Stimulated activated CD8-positive, alpha-beta memory T cell treated with anti-CD3 and anti-CD28 coated beads, Interleukin-12 subunit alpha, Interleukin-12 subunit beta, amount 100 ng/mL, for 24 hours (primary cell): ENCODE measurements at regions not wholly inside any gene's neighbourhood (a gene's known extent, or its start where the extent isn't known, plus 50 kb on each side); places are given as distances from the start of the nearest gene placed in this dataset.

ENCODE experiments used
- DNase-seq: peaks from one replicate; pipeline ENCODE4 v3.0.0-alpha.2; 2020; ENCODE audit errors: extremely low read depth

DNA sequence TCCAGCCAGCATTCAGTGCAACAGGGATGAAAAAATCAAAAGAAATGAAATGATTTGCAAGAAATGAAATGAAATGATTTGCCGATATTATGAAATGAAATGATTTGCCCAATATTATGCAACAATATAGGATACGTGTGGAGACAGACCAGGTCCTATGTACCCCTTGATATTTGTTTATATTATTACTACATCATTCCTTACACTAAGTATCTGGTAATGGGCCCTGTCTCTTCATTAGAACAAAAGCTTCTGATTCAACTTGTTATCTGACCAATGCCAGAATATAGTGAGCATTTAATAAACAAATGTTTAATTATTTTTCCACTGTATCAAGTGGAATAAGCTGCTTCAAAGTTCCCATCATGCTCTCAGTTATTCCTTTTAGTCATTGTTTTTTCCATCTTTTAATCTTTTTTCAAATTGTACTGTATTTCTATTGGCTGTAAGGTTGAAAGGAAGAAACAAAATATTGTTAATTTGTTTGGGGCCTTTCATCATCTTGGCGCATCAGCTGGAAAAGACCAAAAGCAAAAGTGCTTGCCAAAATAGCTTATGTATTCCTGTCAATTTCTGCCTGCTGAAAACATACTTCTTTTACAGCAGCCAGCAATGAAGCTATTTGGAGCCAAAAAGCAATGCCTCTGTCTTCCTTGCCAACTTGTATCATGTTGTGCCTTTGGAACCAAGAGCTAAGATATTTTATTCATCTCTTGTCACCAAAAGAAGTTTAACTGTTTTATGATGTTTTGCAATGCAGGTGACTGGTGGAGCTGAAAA is 2314.9 kb downstream of the LRRC4C start:
- no peak for DNase-seq

GRCh38 chr11:39139581-39139980 is 2319.9 kb downstream of the LRRC4C start:
- no peak for DNase-seq

GRCh38 chr11:39120890-39121289 is 2338.6 kb downstream of the LRRC4C start:
- no peak for DNase-seq

DNA sequence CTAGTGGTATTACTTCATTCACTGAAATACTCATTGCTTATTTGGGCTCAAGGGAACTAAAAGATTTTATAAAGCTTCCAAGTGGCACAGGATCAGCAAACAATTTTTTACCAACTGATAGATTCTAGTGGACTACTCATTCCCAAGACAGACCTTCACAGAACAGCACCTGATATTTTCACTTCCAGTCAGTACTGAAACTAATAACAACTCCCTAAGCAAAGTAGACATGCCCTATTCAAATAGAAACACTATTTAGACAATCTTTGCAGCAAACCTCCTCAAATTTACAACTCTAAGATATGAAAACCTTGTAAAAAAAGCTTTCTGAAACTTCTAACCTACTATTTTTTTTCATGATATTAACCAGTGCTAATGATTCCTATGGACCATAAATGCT is 2345.8 kb downstream of the LRRC4C start:
- DNase-seq: no peak

DNA sequence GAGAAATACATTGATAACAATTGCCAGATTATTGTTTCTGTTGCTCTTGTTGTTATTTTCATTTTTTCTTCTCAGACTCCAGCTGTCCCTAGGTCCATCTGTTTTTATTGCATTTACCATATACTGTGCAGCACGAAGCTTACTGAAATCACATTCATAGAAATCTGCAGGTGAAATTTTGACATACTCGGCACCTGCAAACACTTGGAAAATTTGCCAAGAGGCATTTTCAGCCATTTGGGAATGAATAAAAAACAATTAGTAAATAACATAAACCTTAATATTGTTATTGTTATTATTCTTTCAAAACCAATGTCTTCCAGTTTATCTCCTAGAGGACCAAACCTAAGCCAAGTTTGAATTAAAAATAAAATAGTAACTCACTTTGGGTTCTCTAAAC is 2357.2 kb downstream of the LRRC4C start:
- DNase-seq: no peak

GRCh38 chr11:39078465-39078864 is 2381.0 kb downstream of the LRRC4C start:
- no peak for DNase-seq

DNA sequence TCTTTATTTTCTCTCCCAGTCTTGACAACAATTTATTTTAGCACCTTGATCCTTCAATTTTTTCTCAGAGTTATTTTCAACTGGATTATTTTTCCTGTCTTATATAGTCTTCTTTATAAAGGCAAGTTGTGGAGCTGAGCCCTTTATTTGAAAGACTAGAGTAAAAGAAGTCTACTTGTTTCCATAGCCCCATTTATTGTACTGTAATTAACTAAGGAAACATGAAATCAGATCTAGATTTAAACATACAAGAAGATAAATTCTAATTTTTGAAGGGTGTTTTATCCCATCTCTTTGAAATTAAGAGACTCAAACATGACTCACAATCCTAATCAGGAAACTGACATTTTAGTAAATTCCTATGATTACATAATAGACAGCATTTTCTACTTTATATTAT is 2421.8 kb downstream of the LRRC4C start:
- no peak for DNase-seq

DNA sequence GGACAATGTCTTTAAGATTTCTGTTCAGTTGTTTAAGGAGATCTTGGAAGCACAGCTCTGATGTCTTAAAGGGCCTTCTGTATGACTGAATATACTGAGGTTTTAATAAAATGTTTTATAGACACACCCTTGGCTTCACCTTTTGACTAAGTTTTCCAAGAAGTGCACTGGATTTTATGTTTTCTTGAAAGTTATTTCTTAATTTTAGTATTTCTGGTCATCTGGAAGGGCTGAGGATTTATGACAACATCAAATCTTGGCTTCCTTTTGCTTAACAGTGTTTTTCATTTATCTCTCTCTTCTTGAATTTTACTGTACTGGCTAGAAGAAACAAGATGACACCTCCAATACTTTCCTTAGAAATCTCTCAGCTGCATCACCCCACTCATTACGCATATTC is 2423.4 kb downstream of the LRRC4C start:
- DNase-seq: no peak

DNA sequence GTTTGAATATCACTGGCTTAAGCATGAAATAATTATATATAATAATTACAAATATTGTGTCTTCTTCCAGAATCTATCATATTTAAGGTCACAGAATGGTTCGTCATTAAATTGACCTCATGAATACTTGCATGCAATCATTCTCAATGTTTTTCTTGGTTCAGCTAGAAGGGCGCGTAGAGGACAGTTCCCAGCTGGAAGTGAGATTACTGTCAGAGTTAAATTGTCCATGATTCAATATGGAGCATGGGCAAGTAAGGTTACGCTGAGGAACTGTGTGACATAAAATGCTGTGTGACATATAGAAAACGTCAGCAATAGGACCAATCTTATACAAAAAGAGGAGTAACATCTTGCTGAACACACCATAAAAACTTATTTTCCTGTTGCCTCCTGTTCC is 2423.5 kb upstream of the RAG2 start:
- DNase-seq: no peak

GRCh38 chr11:39011797-39012196 is 2413.8 kb upstream of the RAG2 start:
- no peak for DNase-seq

- DNase-seq: no peak
These were observed 2392.8 kb upstream of the RAG2 start for GRCh38 chr11:38990841-38991240.

- DNase-seq: no peak
These were observed 2392.1 kb upstream of the RAG2 start for GRCh38 chr11:38990139-38990538.

DNA sequence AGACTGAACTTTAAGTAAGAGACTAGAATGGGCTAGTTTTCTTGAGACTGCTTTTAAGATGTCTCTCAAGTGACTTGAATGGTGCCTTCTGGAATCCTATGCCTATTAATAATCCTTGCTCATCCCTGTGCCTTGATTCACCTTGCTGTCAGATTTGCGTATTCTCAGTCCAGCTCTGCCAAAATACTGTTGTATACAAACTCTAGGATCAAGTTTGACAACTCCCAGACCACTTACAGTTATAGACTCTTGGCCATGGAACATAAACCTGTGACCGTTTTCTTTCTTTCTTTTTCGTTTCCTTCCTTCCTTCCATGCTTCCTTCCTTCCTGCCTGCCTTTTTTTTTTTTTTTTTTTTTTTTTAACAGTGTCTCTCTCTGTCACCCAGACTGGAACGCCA is 2390.9 kb upstream of the RAG2 start:
- no peak for DNase-seq

DNA sequence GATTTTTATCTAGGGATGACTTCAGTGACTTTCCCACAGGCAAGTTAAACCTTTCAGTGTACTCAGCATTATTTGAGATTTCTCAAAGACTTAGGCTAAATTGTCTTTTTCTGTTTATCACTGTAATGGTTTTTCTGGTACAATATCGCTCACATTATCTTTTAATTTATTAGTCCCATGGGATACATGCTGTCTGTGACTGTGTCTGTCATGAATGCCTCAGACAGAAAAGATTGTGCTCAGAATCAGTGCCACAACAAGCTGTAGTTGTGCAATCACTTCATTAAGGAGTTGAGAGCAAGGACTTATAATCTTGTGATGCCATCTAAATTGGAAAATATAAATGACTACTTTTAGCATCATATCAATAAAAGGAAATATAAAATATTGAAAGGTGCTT is 2374.2 kb upstream of the RAG2 start:
- DNase-seq: no peak

GRCh38 chr11:38971141-38971540 is 2373.1 kb upstream of the RAG2 start:
- no peak for DNase-seq

DNA sequence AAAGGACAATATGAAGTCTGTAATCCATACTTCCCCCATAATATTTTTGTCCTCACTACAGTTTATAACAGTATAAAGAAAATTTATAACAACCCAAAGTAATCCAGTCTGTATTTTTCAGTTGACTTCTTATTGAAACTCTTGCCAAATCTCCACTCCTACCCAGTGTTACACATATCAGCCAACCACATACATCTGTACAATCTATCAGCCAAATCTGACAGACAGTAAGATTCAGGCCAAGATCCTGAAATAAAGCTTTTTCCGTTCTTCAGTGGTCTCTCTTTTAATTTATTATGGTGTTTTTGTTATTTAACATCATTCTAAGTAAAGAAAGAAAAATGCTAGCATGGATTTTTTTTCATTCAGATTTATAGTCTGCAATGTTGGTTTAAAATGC is 2370.9 kb upstream of the RAG2 start:
- DNase-seq: no peak

DNA sequence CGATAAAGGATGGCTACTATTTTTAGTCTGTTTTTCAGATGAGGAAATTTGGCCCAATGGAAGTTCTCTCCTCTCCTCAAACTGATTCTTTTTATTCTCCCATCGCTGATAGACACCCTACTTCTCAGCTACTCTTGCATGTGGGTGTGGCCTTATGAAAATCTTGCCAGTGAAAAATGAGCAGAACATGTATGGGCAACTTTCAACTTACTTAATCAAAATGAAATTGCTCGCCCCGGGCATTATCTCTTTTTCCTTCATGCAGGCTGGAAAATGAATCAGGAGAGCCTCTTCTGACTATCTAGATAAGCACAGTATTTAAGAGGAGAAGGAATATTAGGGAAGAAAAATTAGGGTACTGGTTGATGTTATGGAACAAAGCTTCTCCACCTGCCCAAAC is 2354.7 kb upstream of the RAG2 start:
- DNase-seq: no peak

DNA sequence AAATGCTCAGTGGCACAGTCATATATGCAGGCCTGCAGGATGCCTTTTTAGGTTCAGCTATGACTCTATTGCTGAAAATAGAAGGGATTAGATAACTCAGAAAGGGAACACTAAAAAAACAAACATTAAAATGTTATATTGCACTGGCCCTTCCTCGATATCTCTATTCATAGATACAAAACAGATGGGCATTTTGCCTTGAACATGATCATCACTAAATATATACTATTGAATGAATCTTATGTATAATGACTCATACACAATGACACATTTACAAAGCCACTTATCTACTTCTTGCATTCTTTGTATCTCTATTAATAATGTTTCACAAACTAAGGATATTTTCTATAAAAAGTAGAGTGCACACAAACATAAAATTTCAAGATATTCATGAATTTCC is 2352.8 kb upstream of the RAG2 start:
- DNase-seq: no peak

DNA sequence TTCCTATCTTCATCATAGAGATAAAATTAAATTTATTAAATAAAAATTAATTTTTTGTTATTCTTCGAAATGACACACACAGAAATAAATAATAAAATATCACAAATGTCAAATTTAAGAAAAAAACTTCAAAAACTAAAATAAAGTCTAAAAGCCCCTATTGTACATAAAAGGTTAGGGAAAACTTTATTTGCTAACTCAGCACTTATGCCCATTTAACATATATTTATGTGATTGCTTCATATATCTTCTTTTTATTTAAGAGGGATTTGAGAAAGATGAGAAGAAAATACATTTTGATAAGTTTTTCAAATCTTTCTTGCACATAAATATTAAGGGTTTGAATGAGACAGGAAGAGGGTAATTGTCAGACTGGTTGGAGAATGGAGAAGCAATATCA is 2350.4 kb upstream of the RAG2 start:
- DNase-seq: no peak

GRCh38 chr11:38937709-38938108 is 2339.7 kb upstream of the RAG2 start:
- no peak for DNase-seq

DNA sequence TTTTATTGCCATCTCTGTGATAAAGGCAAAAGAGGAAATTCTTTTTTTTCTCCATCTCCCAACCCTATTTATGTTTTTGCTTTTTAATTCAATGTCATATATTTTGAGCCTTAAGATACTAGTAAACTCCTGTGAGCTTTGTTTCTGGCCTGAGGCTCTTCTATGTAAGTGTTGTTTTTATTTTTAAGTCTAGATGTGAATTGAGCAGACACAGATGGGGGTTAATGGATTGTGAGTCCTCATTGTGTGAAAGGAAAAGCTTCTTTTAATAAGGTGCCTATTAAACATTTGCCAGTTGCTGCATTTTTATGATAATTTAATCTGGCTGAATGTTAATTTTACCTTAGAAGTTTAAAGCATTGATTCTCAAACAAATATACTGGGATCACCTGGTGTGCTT is 2337.9 kb upstream of the RAG2 start:
- DNase-seq: no peak

DNA sequence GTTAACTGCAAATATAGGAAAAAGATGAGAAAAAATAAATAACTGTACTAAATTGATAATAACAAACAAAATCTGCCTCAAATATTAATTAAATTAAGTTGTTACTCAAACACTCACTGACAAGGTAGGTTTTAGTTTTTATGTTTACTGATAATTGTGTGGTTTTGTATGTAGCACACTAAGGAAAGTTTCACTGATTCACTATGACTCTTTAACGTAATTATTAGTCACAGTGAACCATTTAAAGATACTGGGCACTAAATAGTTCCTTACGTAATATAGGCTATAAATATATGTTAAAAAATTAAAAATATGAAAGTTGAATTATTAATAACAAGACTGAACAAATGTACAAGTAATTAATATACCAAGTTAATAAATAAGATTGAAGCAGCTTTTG is 2330.0 kb upstream of the RAG2 start:
- no peak for DNase-seq

- DNase-seq: no peak
These were observed 2326.6 kb upstream of the RAG2 start for GRCh38 chr11:38924644-38925043.

DNA sequence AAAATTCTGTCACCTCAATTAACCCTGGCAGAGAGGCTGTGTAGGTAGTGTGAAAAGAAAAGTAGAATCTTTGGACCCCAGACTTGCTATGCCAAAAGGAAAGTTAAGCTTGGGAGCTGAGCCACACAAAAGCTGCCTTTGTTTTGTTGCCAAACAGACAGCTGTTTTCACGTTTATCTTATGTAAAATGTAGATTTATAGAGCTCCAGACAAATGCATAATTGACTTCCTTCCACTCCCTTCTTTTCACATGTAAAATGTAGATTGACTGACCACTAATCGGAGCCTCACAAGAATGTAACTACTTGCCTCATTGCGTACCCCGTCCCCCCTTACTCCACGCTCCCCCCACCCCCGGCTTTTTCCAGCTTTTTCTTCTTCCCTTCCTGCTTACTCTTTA is 2302.2 kb upstream of the RAG2 start:
- DNase-seq: no peak
